Ovary (tissue), 3 donors: ENCODE measurements at regions not wholly inside any gene's neighbourhood (a gene's known extent, or its start where the extent isn't known, plus 50 kb on each side); places are given as distances from the start of the nearest gene placed in this dataset.

Source experiments
- CTCF ChIP-seq, 3 donors: fragments of 450-650 bp in 2 of 3; fragments of 200-600 bp in 1 of 3; IDR thresholded peaks; one replicate each; pipeline versions ENCODE4 v1.5.1 to v1.8.0; 2016 to 2022; ENCODE audit warnings: antibody characterized with exemption in 3 of 3, mild to moderate bottlenecking in 1 of 3
- EP300 ChIP-seq: sonication (generic); formaldehyde crosslinking; IDR thresholded peaks from one replicate; pipeline ENCODE4 v1.6.1; 2017; ENCODE audit warnings: antibody characterized with exemption
- POLR2A ChIP-seq: fragments of 450-650 bp; IDR thresholded peaks from one replicate; pipeline ENCODE4 v1.6.1; 2017; ENCODE audit warnings: antibody characterized with exemption, mild to moderate bottlenecking, moderate library complexity
- donor health status: DM: no; HTN: no; CAD: no.

DNA sequence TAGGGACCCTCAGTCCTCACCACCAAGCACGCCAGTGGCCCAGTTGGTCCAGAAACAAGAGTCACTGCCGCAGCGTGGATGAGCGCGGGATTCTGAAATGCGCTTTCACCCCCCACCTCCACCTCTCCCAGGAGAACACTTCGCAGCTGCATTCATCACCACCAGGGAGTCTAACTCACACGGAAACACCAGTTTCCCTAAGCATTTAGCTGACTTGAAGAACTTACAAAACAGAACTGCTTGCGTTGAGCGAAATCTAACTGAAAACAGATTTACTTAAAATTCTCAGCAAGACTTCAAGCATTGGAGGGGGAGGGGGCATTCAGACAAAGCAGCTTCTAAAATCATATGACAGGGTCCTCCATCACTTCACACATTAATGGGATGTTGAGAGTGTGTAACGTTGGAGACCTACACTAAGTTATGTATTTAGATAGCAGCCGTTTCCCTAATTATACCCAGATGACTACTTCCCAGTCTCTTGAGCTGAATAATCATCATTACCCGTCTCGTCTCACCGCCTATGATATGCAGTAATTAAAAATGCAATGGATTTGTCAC, 258.2 kb upstream of the IRS2 start:
- no peak for TF ChIP-seq CTCF (IDR thresholded peaks at IDR 0.05)
- no peak for TF ChIP-seq EP300
- TF ChIP-seq POLR2A: no peak
